ENCODE measurements at regions not wholly inside any gene's neighbourhood (a gene's known extent, or its start where the extent isn't known, plus 50 kb on each side); places are given as distances from the start of the nearest gene placed in this dataset.

- TF ChIP-seq CTCF (conservative IDR thresholded peaks at IDR 0.05; ENCODE audit: low read length) (no peak), EZH2phosphoT487 (IDR thresholded peaks at IDR 0.05; ENCODE audit: borderline replicate concordance, low read depth, low read length) (no peak)
Observed at GRCh38 chr1:80973101-80973500, 827.6 kb upstream of the ADGRL2 start.
